Stimulated activated memory B cell treated with anti-CD40 and anti-IgM and Interleukin-4, amounts not matched to agents 10 μg/mL and 1 μg/mL and 100 μg/mL, for 72 hours (primary cell): ENCODE measurements at regions not wholly inside any gene's neighbourhood (a gene's known extent, or its start where the extent isn't known, plus 50 kb on each side); places are given as distances from the start of the nearest gene placed in this dataset.
"Not testable (repeated sequence)": the region's sequence is repeated elsewhere in the genome, so short reads cannot be mapped to it uniquely, and the experiment has no call there.

ENCODE experiments used
- ATAC-seq: fragments of 150-1000 bp; cut with Tn5 transposase; 2 replicates; pipeline ENCODE4 v1.10.0; 2021
- H3K27ac Mint-ChIP-seq: one replicate; pipeline ENCODE4 v1.8.0; 2022; ENCODE audit warnings: mild to moderate bottlenecking, mixed read lengths
- H3K27me3 Mint-ChIP-seq: one replicate; pipeline ENCODE4 v1.8.0; 2022; ENCODE audit warnings: mixed read lengths
- H3K36me3 Mint-ChIP-seq: one replicate; pipeline ENCODE4 v1.8.0; 2022; ENCODE audit warnings: mixed read lengths
- H3K4me1 Mint-ChIP-seq: one replicate; pipeline ENCODE4 v1.8.0; 2022; ENCODE audit warnings: mixed read lengths
- H3K4me3 Mint-ChIP-seq: one replicate; pipeline ENCODE4 v1.8.0; 2022; ENCODE audit warnings: mild to moderate bottlenecking, moderate library complexity, mixed read lengths
- H3K9me3 Mint-ChIP-seq: one replicate; pipeline ENCODE4 v1.8.0; 2022; ENCODE audit warnings: mixed read lengths

GRCh38 chr6:121571455-121571854 is 136.0 kb downstream of the GJA1 start:
- no peak overlapping the region for H3K27ac Mint-ChIP-seq
- H3K4me3 Mint-ChIP-seq: no peak overlapping the region
- ATAC-seq: no peak
- H3K4me1 Mint-ChIP-seq: peaks cover 6% of the 10 kb centered on the region
- no peaks in the 10 kb centered on the region for H3K27me3 Mint-ChIP-seq
- H3K36me3 Mint-ChIP-seq: no peaks in the 10 kb centered on the region
- H3K9me3 Mint-ChIP-seq: peaks cover 3% of the 10 kb centered on the region

GRCh38 chr6:121573481-121573880 is 138.0 kb downstream of the GJA1 start:
- Mint-ChIP-seq H3K27ac (no peak overlapping the region), H3K36me3 (no peaks in the 10 kb centered on the region), H3K4me3 (no peak overlapping the region), H3K27me3 (no peaks in the 10 kb centered on the region), H3K9me3 (peaks cover 3% of the 10 kb centered on the region), H3K4me1 (peaks cover 6% of the 10 kb centered on the region)
- no peak for ATAC-seq

GRCh38 chr6:121578216-121578615 is 142.8 kb downstream of the GJA1 start:
- H3K4me1 Mint-ChIP-seq: peaks cover 6% of the 10 kb centered on the region
- H3K4me3 Mint-ChIP-seq: no peak overlapping the region
- H3K36me3 Mint-ChIP-seq: no peaks in the 10 kb centered on the region
- H3K27me3 Mint-ChIP-seq: no peaks in the 10 kb centered on the region
- ATAC-seq: no peak
- no peaks in the 10 kb centered on the region for H3K9me3 Mint-ChIP-seq
- no peak overlapping the region for H3K27ac Mint-ChIP-seq

GRCh38 chr6:121579478-121579877 is 144.0 kb downstream of the GJA1 start:
- ATAC-seq: no peak

DNA sequence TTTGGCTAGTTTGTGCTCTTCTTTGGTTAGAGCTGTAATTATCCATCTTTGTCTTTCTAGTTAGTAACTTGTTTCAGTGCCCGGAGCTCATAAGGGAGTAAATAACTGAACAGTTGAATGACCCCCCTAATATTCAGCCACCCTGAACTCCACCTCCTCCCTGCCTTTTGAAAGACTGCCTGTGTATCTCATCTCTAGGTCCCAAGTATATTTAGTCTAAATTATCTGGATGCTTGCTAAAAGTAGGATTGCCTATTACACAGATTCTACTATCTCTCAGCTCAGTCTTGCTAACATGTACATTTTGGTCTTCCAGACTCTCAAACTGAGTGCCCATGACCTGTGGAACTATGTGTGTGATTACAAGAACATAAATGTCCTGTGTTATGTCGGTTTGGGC is 145.9 kb downstream of the GJA1 start:
- Mint-ChIP-seq H3K27ac (no peak overlapping the region), H3K4me3 (no peak overlapping the region), H3K9me3 (no peaks in the 10 kb centered on the region), H3K4me1 (no peaks in the 10 kb centered on the region), H3K36me3 (no peaks in the 10 kb centered on the region), H3K27me3 (no peaks in the 10 kb centered on the region)
- ATAC-seq: no peak

More at GRCh38 chr6:121579478-121579877, 144.0 kb downstream of the GJA1 start:
- H3K27me3 Mint-ChIP-seq: no peaks in the 10 kb centered on the region
- no peaks in the 10 kb centered on the region for H3K4me1 Mint-ChIP-seq
- no peak overlapping the region for H3K4me3 Mint-ChIP-seq
- no peaks in the 10 kb centered on the region for H3K36me3 Mint-ChIP-seq
- H3K27ac Mint-ChIP-seq: no peak overlapping the region
- no peaks in the 10 kb centered on the region for H3K9me3 Mint-ChIP-seq

GRCh38 chr6:121582262-121582661 is 146.8 kb downstream of the GJA1 start:
- no peaks in the 10 kb centered on the region for H3K27me3 Mint-ChIP-seq
- H3K9me3 Mint-ChIP-seq: no peaks in the 10 kb centered on the region
- no peak overlapping the region for H3K4me3 Mint-ChIP-seq
- no peak for ATAC-seq
- no peaks in the 10 kb centered on the region for H3K4me1 Mint-ChIP-seq
- H3K27ac Mint-ChIP-seq: no peak overlapping the region
- no peaks in the 10 kb centered on the region for H3K36me3 Mint-ChIP-seq

GRCh38 chr6:121584586-121585369 is 149.3 kb downstream of the GJA1 start:
- Mint-ChIP-seq H3K27me3 (no peaks in the 10 kb centered on the region), H3K9me3 (no peaks in the 10 kb centered on the region), H3K27ac (no peak overlapping the region), H3K4me3 (no peak overlapping the region), H3K36me3 (no peaks in the 10 kb centered on the region), H3K4me1 (no peaks in the 10 kb centered on the region)
- no peak for ATAC-seq

- Mint-ChIP-seq H3K27me3 (no peaks in the 10 kb centered on the region), H3K9me3 (peaks cover 3% of the 10 kb centered on the region), H3K27ac (no peak overlapping the region), H3K36me3 (no peaks in the 10 kb centered on the region), H3K4me3 (no peak overlapping the region), H3K4me1 (no peaks in the 10 kb centered on the region)
- no peak for ATAC-seq
Observed at GRCh38 chr6:121590438-121590837, 155.0 kb downstream of the GJA1 start.

- H3K4me1 Mint-ChIP-seq: no peaks in the 10 kb centered on the region
- H3K4me3 Mint-ChIP-seq: no peak overlapping the region
- no peaks in the 10 kb centered on the region for H3K27me3 Mint-ChIP-seq
- peaks cover 3% of the 10 kb centered on the region for H3K9me3 Mint-ChIP-seq
- no peaks in the 10 kb centered on the region for H3K36me3 Mint-ChIP-seq
- no peak for ATAC-seq
- H3K27ac Mint-ChIP-seq: no peak overlapping the region
Observed at GRCh38 chr6:121590916-121591315, 155.5 kb downstream of the GJA1 start.

GRCh38 chr6:121592261-121592935 is 157.0 kb downstream of the GJA1 start:
- H3K4me1 Mint-ChIP-seq: no peaks in the 10 kb centered on the region
- H3K27me3 Mint-ChIP-seq: no peaks in the 10 kb centered on the region
- H3K36me3 Mint-ChIP-seq: no peaks in the 10 kb centered on the region
- no peak for ATAC-seq
- peaks cover 3% of the 10 kb centered on the region for H3K9me3 Mint-ChIP-seq
- no peak overlapping the region for H3K27ac Mint-ChIP-seq
- no peak overlapping the region for H3K4me3 Mint-ChIP-seq

DNA sequence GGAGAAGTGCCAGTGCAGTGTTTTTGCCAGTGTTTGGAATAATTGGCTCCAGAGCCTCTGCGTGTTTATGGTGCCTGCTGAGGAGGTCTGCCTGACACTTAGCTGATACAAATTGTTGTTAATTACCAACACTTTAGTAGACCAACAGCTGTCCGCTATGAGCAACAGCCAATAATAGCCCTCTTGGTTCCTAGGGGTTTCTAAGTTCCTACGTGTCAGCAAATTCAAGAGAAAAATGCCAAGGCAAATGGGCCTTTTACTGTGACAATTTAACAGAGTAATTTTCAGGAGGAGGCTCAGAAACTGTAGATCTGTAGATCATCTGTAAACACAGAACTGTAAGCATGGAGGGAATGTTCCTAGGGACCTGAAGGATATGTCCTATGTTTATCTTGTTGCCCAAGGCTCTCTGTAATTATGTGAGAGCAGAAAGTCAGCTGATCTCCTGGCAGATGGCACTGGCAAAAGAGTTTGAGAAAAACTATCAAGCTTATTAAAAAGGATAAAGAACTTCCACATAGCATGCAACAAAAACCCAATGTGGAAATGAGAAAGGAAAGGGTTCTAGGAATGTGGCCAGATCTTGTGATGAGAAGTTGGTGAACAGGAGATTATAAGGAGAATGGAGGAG is 157.7 kb downstream of the GJA1 start:
- Mint-ChIP-seq H3K9me3 (peaks cover 3% of the 10 kb centered on the region), H3K4me1 (no peaks in the 10 kb centered on the region)

DNA sequence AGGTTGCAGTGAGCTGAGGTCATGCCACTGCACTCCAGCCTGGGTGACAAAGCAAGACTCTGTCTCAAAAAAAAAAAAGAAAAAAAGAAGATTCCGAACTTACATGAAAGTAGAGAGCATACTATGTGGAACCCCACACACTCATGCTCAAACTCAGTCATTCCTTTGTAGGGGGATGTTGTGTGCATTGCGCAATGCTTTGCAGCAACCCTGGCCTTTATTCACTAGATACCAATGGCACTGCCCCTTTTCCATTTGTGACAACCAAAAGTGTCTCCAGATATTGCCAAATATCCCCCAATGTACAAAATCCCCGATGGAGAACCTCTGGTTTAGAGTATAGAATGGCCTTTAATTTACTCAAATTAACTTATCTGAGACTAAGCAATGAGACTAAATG is 158.6 kb downstream of the GJA1 start:
- H3K4me1 Mint-ChIP-seq: no peaks in the 10 kb centered on the region
- no peak overlapping the region for H3K27ac Mint-ChIP-seq
- H3K27me3 Mint-ChIP-seq: no peaks in the 10 kb centered on the region
- no peak for ATAC-seq
- H3K9me3 Mint-ChIP-seq: peaks cover 3% of the 10 kb centered on the region
- H3K4me3 Mint-ChIP-seq: no peak overlapping the region
- no peaks in the 10 kb centered on the region for H3K36me3 Mint-ChIP-seq

More for the DNA sequence above, 157.7 kb downstream of the GJA1 start:
- Mint-ChIP-seq H3K4me3 (no peak overlapping the region), H3K36me3 (no peaks in the 10 kb centered on the region), H3K27me3 (no peaks in the 10 kb centered on the region), H3K27ac (no peak overlapping the region)
- no peak for ATAC-seq

GRCh38 chr6:121595646-121596045 is 160.2 kb downstream of the GJA1 start:
- no peak overlapping the region for H3K4me3 Mint-ChIP-seq
- H3K27me3 Mint-ChIP-seq: no peaks in the 10 kb centered on the region
- H3K36me3 Mint-ChIP-seq: no peaks in the 10 kb centered on the region
- H3K4me1 Mint-ChIP-seq: no peaks in the 10 kb centered on the region
- H3K9me3 Mint-ChIP-seq: peaks cover 3% of the 10 kb centered on the region
- H3K27ac Mint-ChIP-seq: no peak overlapping the region
- no peak for ATAC-seq

DNA sequence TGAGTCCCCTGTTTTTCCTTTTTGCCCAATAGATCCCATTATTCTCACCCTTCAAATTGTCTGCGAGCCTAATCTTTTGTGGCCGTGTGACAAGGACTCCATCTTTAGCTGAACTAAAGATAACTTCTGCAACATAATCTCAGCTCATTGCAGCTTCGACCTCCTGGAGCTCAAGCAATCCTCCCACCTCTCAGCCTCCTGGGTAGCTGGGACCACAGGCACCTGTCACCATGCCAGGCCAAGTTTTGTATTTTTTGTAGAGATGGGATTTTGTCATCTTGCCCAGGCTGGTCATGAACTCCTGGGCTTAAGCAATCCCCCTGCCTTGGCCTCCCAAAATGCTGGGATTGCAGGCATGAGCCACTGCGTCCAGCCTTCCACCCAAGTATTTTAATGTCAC is 161.0 kb downstream of the GJA1 start:
- peaks cover 3% of the 10 kb centered on the region for H3K9me3 Mint-ChIP-seq
- H3K4me1 Mint-ChIP-seq: no peaks in the 10 kb centered on the region
- ATAC-seq: no peak
- no peak overlapping the region for H3K4me3 Mint-ChIP-seq
- H3K36me3 Mint-ChIP-seq: no peaks in the 10 kb centered on the region
- H3K27ac Mint-ChIP-seq: no peak overlapping the region
- H3K27me3 Mint-ChIP-seq: no peaks in the 10 kb centered on the region

DNA sequence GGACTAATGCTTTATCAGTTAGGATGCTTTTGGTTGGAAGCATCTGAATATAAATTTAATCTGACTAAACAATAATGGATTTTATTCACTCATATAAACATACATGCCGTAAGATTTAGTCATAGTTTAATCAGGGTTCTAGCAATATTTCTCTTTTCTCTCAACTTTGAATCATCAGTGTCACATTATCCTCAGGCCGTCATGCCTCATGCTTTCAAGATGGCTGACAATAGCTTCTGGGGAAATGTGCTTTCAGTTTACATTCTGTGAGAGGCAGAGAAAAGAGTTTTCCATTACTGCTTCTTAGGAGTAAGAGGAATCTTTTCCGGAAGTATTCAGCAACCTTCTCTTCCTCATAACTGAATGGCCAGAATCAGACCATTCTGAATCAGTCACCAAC is 162.2 kb downstream of the GJA1 start:
- no peak for ATAC-seq
- H3K27ac Mint-ChIP-seq: no peak overlapping the region
- no peaks in the 10 kb centered on the region for H3K36me3 Mint-ChIP-seq
- no peaks in the 10 kb centered on the region for H3K4me1 Mint-ChIP-seq
- H3K4me3 Mint-ChIP-seq: no peak overlapping the region
- no peaks in the 10 kb centered on the region for H3K27me3 Mint-ChIP-seq
- H3K9me3 Mint-ChIP-seq: peaks cover 3% of the 10 kb centered on the region

DNA sequence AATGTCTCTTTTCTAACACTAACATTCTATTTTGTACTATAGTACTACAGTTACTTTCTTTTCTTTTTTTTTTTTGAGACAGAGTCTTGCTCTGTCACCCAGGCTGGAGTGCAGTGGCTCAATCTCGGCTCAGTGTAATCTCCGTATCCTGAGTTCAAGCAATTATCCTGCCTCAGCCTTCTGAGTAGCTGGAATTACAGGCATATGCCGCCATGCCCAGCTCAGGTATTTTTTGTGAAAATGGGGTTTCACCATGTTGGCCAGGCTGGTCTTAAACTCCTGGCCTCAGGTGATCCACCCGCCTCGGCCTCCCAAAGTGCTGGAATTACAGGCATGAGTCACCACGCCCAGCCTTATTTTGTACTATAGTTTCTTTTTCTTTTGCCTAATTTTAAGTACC is 163.9 kb downstream of the GJA1 start:
- ATAC-seq, H3K36me3 Mint-ChIP-seq, H3K4me1 Mint-ChIP-seq, H3K9me3 Mint-ChIP-seq, H3K4me3 Mint-ChIP-seq, H3K27ac Mint-ChIP-seq, H3K27me3 Mint-ChIP-seq: not testable (repeated sequence)
